GM10266 (cell line): ENCODE measurements at regions not wholly inside any gene's neighbourhood (a gene's known extent, or its start where the extent isn't known, plus 50 kb on each side); places are given as distances from the start of the nearest gene placed in this dataset.

Experiments used
- DNase-seq: peaks from one replicate; pipeline ENCODE4 v3.0.0; 2012; ENCODE audit errors: extremely low spot score
- CTCF ChIP-seq: IDR thresholded peaks from 2 replicates; pipeline ENCODE4 v1.5.1; 2012; ENCODE audit warnings: mild to moderate bottlenecking, low read depth; ENCODE audit not compliant: control insufficient read depth, insufficient read depth; ENCODE audit errors: missing control alignments

- TF ChIP-seq CTCF = no peak
- no peak for DNase-seq
Measured at GRCh38 chr2:235187806-235188205, 236.0 kb downstream of the SH3BP4 start.

- no peak for TF ChIP-seq CTCF
- DNase-seq = no peak
Measured at GRCh38 chr2:235191486-235191885, 239.7 kb downstream of the SH3BP4 start.

- DNase-seq = no peak
- TF ChIP-seq CTCF = no peak
Measured at GRCh38 chr2:235191978-235192377, 240.2 kb downstream of the SH3BP4 start.

DNA sequence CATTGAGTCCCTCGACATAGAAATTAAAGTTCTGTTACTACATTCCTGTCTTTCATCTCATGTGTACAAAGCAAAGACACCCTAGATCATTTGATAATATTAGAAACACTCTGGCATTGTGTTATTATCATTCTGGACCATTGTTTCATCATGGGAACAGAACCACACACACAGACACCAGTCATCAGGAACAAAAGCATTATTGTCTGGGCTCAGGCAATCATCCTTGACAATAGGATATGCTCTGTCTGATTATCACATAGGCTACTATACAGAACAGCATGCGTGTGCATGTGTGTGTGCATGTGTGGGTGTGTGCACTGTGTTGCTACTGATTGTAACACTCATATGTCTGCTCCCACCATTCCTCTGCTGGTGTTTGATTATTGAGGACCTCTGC is 242.5 kb downstream of the SH3BP4 start:
- no peak for DNase-seq
- TF ChIP-seq CTCF = no peak

GRCh38 chr2:235194836-235195235 is 243.0 kb downstream of the SH3BP4 start:
- DNase-seq = no peak
- no peak for TF ChIP-seq CTCF

- no peak for DNase-seq
- TF ChIP-seq CTCF = no peak
Measured at GRCh38 chr2:235195921-235196320, 244.1 kb downstream of the SH3BP4 start.

DNA sequence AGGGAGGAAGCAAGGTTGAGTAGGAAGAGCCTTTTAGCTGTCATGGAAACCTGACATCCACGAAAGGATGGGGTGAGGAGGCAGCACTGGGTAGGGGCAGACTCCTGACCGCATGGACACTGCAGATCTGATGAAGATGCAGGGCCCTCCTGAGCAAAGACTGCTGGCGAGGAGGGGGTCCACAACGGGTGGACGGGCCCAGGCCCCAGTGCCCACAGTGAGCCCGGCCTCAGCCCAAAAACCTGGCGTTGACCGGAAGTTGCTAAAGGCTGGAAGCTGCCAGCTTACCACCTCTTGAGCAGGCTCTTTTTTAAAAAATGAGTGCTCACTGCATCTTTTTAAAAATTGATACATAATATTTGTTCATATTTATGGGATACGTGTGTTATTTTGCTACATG is 247.3 kb downstream of the SH3BP4 start:
- TF ChIP-seq CTCF = no peak
- DNase-seq = no peak
